H1 (cell line): ENCODE measurements at regions not wholly inside any gene's neighbourhood (a gene's known extent, or its start where the extent isn't known, plus 50 kb on each side); places are given as distances from the start of the nearest gene placed in this dataset.
A peak's percentile ranks its signal among the peaks of the same experiment; 100 is the strongest.

ENCODE experiments used
- ASH2L ChIP-seq: fragments of 200-600, 300-600 bp; sonication (generic); IDR thresholded peaks from one replicate; pipeline ENCODE4 v1.7.1; 2017; ENCODE audit warnings: low read length
- BACH1 ChIP-seq: IDR thresholded peaks from 2 replicates; pipeline ENCODE4 v1.6.1; 2012; ENCODE audit warnings: low read length, improper control_type of control experiment
- CBX8 ChIP-seq: fragments of 300-800, 300-1000 bp; sonication (generic); IDR thresholded peaks from 2 replicates; pipeline ENCODE4 v1.7.1; 2016; ENCODE audit warnings: low read depth, low read length, borderline replicate concordance
- CEBPB ChIP-seq: IDR thresholded peaks from 2 replicates; pipeline ENCODE4 v1.6.1; 2012; ENCODE audit warnings: low read depth, low read length
- CHD1 ChIP-seq: IDR thresholded peaks from 2 replicates; pipeline ENCODE4 v1.6.1; 2012; ENCODE audit warnings: low read depth, low read length, improper control_type of control experiment
- CTBP2 ChIP-seq: IDR thresholded peaks from 2 replicates; pipeline ENCODE4 v1.7.0; 2011; ENCODE audit warnings: borderline replicate concordance, mild to moderate bottlenecking, moderate library complexity, mixed read lengths, low read length; ENCODE audit not compliant: insufficient read depth, insufficient read length
- FOSL1 ChIP-seq: IDR thresholded peaks from 2 replicates; pipeline ENCODE4 v1.6.1; 2011; ENCODE audit warnings: mild to moderate bottlenecking, low read depth, low read length, moderate library complexity; ENCODE audit not compliant: insufficient read depth
- HDAC2 ChIP-seq, 2 experiments: fragments of 300-600 bp in 1 of 2; sonication (generic) in 1 of 2; IDR thresholded peaks; 2 replicates each; pipeline ENCODE4 v1.6.1; 2011 to 2012; ENCODE audit warnings: low read depth in 2 of 2, low read length in 2 of 2, mild to moderate bottlenecking in 2 of 2, moderate library complexity in 2 of 2, borderline replicate concordance in 1 of 2, inconsistent platforms in 1 of 2
- JUN ChIP-seq: IDR thresholded peaks from 2 replicates; pipeline ENCODE4 v1.6.1; 2011; ENCODE audit warnings: low read depth, mild to moderate bottlenecking, improper control_type of control experiment, low read length
- JUND ChIP-seq: IDR thresholded peaks from 2 replicates; pipeline ENCODE4 v1.6.1; 2011; ENCODE audit warnings: mild to moderate bottlenecking, improper control_type of control experiment, low read length
- KDM4A ChIP-seq: IDR thresholded peaks from one replicate; pipeline ENCODE4 v1.7.1; 2012; ENCODE audit warnings: low read depth, mild to moderate bottlenecking, moderate library complexity, low read length, inconsistent platforms; ENCODE audit not compliant: severe bottlenecking
- MAX ChIP-seq: IDR thresholded peaks from 2 replicates; pipeline ENCODE4 v1.6.1; 2012; ENCODE audit warnings: inconsistent platforms
- NANOG ChIP-seq: IDR thresholded peaks from 2 replicates; pipeline ENCODE4 v1.6.1; 2011; ENCODE audit warnings: low read length, low read depth, mild to moderate bottlenecking, inconsistent platforms; ENCODE audit not compliant: insufficient read depth, poor library complexity, severe bottlenecking
- POLR2A ChIP-seq, 2 experiments: IDR thresholded peaks; 1 replicate in 1 of 2; 2 replicates in 1 of 2; pipeline ENCODE4 v1.6.1; 2011; ENCODE audit warnings: low read depth in 2 of 2, low read length in 2 of 2, mild to moderate bottlenecking in 2 of 2; ENCODE audit errors: control extremely low read depth in 1 of 2
- POLR2AphosphoS5 ChIP-seq: IDR thresholded peaks from 2 replicates; pipeline ENCODE4 v1.6.1; 2011; ENCODE audit warnings: low read depth, low read length
- RAD21 ChIP-seq, 2 experiments: IDR thresholded peaks in 1 of 2; conservative IDR thresholded peaks in 1 of 2; 2 replicates each; pipeline ENCODE4 v1.6.1; 2011; ENCODE audit warnings: low read depth in 2 of 2, low read length in 2 of 2, improper control_type of control experiment in 1 of 2, inconsistent platforms in 1 of 2, mild to moderate bottlenecking in 1 of 2, moderate library complexity in 1 of 2
- RBBP5 ChIP-seq: IDR thresholded peaks from 2 replicates; pipeline ENCODE4 v1.7.1; 2012; ENCODE audit warnings: low read depth, mild to moderate bottlenecking, inconsistent platforms, low read length, moderate library complexity, borderline replicate concordance
- RFX5 ChIP-seq: IDR thresholded peaks from 2 replicates; pipeline ENCODE4 v1.6.1; 2011; ENCODE audit warnings: low read depth, low read length, improper control_type of control experiment, borderline replicate concordance
- SIN3A ChIP-seq, 2 experiments: IDR thresholded peaks in 1 of 2; conservative IDR thresholded peaks in 1 of 2; 2 replicates each; pipeline ENCODE4 v1.6.1; 2011 to 2012; ENCODE audit warnings: low read length in 2 of 2, improper control_type of control experiment in 1 of 2, low read depth in 1 of 2, mild to moderate bottlenecking in 1 of 2
- SIRT6 ChIP-seq: IDR thresholded peaks from one replicate; pipeline ENCODE4 v1.7.1; 2012; ENCODE audit warnings: low read length, inconsistent platforms
- SP2 ChIP-seq: IDR thresholded peaks from 2 replicates; pipeline ENCODE4 v1.6.1; 2012; ENCODE audit warnings: mild to moderate bottlenecking, low read length, inconsistent platforms
- SP4 ChIP-seq: IDR thresholded peaks from 2 replicates; pipeline ENCODE4 v1.6.1; 2012; ENCODE audit warnings: low read length, inconsistent platforms
- SUZ12 ChIP-seq: fragments of 200-600 bp; sonication (generic); IDR thresholded peaks from 2 replicates; pipeline ENCODE4 v1.6.1; 2012; ENCODE audit warnings: mild to moderate bottlenecking, inconsistent platforms, low read length, moderate library complexity, mixed read lengths
- TAF1 ChIP-seq: IDR thresholded peaks from 2 replicates; pipeline ENCODE4 v1.6.1; 2011; ENCODE audit warnings: mild to moderate bottlenecking, low read depth, low read length
- YY1 ChIP-seq: IDR thresholded peaks from 2 replicates; pipeline ENCODE4 v1.6.1; 2011; ENCODE audit warnings: low read depth, mild to moderate bottlenecking, low read length

- TF ChIP-seq SIRT6 (no peak), SIN3A (conservative IDR thresholded peaks at IDR 0.05 in 1 of 2, IDR thresholded peaks at IDR 0.05 in 1 of 2; ENCODE audit: low read depth in 1 of 2, low read length in 2 of 2) (no peak), POLR2A (IDR thresholded peaks at IDR 0.05; ENCODE audit: control extremely low read depth in 1 of 2, low read depth in 2 of 2, low read length in 2 of 2) (peak in 1 of 2 experiments; percentile 53; a peak in 1 of 3 replicates), ASH2L (peak; percentile 51), JUND (peak; percentile 81), KDM4A (no peak), NANOG (no peak), CHD1 (no peak), BACH1 (no peak), YY1 (no peak), HDAC2 (IDR thresholded peaks at IDR 0.05; ENCODE audit: borderline replicate concordance in 1 of 2, low read depth in 2 of 2, low read length in 2 of 2) (0 out of 4 replicates have a peak, but pooled peaks of 1 of the 2 experiments have one; percentile 30), TAF1 (peak; percentile 29; the same call in 1 of the 2 replicates), RBBP5 (no peak), JUN (no peak), SP2 (no peak), SUZ12 (no peak), RFX5 (peak; percentile 86), RAD21 (IDR thresholded peaks at IDR 0.05 in 1 of 2, conservative IDR thresholded peaks at IDR 0.05 in 1 of 2; ENCODE audit: low read depth in 2 of 2, low read length in 2 of 2) (peak in 1 of 2 experiments; percentile 4; a peak in 1 of 4 replicates), SP4 (no peak), MAX (peak; percentile 99), POLR2AphosphoS5 (no peak), CTBP2 (no peak), CEBPB (no peak), FOSL1 (no peak), CBX8 (no peak)
These were observed 157.9 kb upstream of the PARP11 start (continued) for GRCh38 chr12:4030929-4031702.
